ENCODE measurements at regions not wholly inside any gene's neighbourhood (a gene's known extent, or its start where the extent isn't known, plus 50 kb on each side); places are given as distances from the start of the nearest gene placed in this dataset.

- no peak for DNase-seq (ENCODE audit: low read depth)
These were observed 409.8 kb downstream of the GPD2 start for GRCh38 chr2:156845806-156846558.

DNA sequence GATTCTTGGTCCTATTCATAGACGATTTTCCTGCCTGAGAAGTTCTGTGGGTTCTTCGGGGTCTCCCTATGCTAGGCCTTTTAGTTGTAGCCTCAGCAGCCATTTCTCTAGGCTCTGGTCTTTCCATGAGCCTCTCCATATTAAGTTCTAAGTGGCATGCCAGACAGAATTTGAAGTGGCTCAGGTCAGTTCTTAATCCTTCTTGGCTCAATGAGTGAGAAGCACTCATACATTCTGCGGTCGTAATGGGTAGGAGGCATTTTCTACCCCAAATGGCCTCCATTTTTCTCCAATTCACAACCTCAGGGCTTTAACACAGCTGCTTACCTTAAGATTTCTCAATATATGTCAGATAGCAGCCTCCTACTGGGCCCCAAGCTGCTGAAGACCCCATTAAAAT is 405.3 kb upstream of the GALNT5 start:
- DNase-seq (ENCODE audit: low read depth) = no peak

DNA sequence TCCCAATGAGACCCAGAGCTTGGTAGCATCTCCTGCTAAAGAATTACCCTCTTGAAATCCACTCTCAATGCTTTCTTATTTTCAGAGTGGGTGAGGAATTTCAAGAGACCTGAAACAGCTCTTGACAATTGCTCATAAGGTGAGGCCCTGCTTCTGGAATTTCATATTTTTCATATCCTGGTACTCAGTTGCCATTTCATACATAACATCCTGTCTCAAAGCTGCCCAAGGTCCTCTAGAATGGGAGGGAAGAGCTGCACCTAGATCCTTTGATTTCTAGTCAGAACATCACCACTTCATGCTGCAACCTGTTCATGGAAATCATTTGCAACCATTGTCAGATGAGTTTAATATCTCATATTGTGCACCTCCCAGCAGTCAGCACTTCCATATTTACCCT is 404.8 kb upstream of the GALNT5 start:
- DNase-seq (ENCODE audit: low read depth) = no peak

GRCh38 chr2:156864325-156864724 is 393.2 kb upstream of the GALNT5 start:
- DNase-seq (ENCODE audit: low read depth) = no peak

GRCh38 chr2:156864753-156865152 is 392.8 kb upstream of the GALNT5 start:
- DNase-seq (ENCODE audit: low read depth) = no peak

DNA sequence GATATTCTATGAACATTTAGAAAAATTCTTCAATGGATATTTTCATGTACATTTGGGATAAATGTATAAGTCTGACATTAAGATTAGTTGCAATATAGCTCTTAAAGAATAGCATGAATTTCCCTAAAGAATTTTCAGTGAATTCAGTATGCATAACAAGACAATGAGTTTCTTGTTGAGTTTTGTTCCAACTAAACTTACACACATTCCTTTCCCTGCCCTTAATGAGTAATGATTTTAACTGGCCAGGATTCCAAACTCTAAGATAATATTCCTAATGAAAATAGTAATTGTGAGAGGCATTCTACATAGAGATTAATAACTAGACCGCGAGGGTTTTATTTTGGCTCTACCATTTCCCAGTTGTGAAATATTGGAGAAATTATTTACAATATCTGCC is 390.3 kb upstream of the GALNT5 start:
- no peak for DNase-seq (ENCODE audit: low read depth)

DNA sequence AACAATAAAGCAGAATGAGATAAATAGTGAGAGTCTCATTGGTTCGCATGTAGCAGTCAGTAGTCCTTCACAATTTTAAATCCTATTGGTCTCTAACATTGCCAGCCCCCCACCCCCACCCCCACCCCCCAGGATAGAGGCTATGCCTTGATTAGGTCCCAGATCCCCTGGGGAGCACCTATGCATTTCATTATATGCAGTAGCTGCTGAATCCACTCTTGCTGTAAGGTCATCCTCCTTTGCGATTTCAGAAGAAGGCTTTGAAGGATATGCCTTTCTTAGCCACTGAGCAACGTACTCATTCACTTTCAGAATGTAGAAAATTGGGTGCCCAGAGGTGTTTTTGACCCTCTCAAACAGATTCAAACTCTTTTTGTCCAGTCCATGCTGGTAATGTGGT is 382.8 kb upstream of the GALNT5 start:
- no peak for DNase-seq (ENCODE audit: low read depth)

DNA sequence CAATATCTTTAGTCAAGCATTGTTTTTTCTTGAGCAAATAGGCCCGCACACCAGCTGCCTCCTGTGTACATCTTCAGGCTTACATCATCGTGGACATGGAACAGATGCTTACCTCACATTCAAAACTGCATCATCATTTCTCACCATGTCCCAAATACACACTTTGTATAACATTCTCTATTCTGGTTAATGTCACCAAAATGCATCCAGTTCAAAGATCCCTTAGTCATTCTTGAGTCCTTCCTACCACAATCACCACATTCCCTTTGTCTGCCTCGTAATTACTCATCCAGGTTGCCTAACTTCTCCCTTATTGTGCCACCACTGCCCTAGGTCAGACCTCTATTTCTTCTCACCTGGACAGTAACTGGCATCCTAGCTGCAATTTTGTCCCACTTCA is 373.7 kb upstream of the GALNT5 start:
- no peak for DNase-seq (ENCODE audit: low read depth)

DNA sequence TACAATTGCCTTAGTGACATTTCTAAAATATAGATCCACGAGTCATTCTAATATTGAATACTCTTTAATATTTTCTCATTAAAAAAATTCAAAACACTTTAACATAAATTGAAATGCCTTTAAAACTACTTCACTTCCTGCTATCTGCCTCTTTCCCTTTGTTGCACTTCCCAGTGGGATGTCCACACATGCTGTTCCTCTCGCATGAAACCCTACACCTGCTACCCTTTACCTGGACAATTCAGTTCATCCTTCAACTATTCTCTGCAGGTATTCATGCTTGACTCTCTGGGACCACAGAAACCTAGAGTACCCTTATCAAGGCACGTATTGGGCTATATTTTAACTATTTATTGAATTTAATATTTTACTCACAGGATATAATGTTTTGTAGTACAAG is 373.3 kb upstream of the GALNT5 start:
- no peak for DNase-seq (ENCODE audit: low read depth)

GRCh38 chr2:156890529-156891148 is 366.9 kb upstream of the GALNT5 start:
- no peak for DNase-seq (ENCODE audit: low read depth)

GRCh38 chr2:156891609-156892008 is 365.9 kb upstream of the GALNT5 start:
- DNase-seq (ENCODE audit: low read depth) = no peak

GRCh38 chr2:156892467-156893281 is 364.8 kb upstream of the GALNT5 start:
- DNase-seq (ENCODE audit: low read depth) = no peak

- no peak for DNase-seq (ENCODE audit: low read depth)
These were observed 361.2 kb upstream of the GALNT5 start for GRCh38 chr2:156896294-156896693.

- no peak for DNase-seq (ENCODE audit: low read depth)
These were observed 360.0 kb upstream of the GALNT5 start for GRCh38 chr2:156897548-156897947.

GRCh38 chr2:156901373-156902031 is 356.0 kb upstream of the GALNT5 start:
- peak; percentile 12 for DNase-seq (ENCODE audit: low read depth)

DNA sequence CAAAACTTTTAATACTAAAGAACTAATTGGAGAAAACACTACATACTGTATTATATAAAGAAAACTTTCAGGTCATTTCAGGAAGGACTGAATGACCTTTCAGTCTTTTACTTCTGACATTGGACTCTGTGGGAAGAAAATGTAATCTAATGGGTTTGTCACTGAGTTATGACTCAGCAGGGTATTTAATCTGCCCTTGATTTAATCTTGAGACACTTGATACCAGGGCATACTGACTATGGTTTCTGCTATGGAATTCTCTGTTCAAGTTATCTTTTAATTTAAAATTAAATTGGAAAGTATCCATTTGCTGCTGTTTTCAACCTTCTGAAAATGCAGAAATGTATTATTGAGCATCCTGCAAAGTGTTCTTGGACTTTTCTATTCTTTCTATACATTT is 354.2 kb upstream of the GALNT5 start:
- no peak for DNase-seq (ENCODE audit: low read depth)

DNA sequence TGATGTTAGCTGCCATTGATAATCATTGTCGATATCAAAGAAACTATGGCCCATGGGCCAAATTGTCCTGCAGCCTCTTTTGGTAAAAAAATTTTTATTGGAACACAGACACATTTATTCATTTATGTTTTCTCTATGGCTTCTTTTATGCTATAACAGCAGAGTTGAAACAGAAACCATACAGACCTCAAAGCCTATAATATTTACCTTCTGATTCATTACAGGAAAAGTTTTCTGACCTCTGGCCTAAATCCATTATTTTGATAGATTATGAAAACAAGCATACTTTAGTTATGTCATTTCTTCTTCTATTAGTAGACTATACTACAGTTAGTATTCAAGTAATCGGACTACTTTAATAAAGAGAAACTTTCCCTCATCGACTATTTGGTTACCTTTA is 349.7 kb upstream of the GALNT5 start:
- no peak for DNase-seq (ENCODE audit: low read depth)

DNA sequence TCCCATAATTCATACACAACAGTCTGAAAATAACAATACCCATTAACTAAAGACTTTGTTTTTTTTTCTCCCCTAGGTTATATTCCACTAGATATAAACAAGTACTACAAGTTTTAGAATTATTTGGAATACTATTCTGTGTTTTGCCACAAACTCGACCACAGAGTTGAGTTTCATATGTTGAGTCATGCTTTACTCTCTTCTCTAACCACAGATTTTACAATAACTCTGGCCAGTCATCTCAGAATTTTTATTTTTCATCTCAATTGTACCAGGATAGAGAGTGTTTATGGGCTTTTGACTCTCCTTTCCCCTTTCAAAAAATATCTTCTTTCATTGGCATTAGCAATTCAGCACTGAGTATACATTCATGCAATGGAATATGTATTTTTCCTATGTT is 348.7 kb upstream of the GALNT5 start:
- DNase-seq (ENCODE audit: low read depth) = peak; percentile 42

- no peak for DNase-seq (ENCODE audit: low read depth)
These were observed 347.5 kb upstream of the GALNT5 start for GRCh38 chr2:156909983-156910382.

DNA sequence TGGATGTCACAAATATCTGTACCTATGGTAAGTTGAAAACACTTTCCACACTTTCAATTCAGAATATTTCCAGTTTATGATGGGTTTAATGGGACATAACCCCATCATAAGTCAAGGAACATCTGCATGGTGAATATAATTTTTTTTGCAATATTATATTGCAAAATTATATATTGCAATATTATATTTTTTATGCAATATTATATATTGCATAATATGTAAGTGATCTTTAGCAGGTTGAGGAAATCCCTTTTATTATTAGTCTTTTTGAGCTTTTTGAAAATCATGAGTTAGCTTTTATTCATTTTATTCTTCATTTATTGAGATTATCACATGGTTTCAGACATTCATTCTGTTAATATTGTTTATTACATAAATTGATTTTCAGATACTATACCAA is 342.2 kb upstream of the GALNT5 start:
- no peak for DNase-seq (ENCODE audit: low read depth)

- no peak for DNase-seq (ENCODE audit: low read depth)
These were observed 339.1 kb upstream of the GALNT5 start for GRCh38 chr2:156918410-156918809.

GRCh38 chr2:156930423-156930822 is 327.1 kb upstream of the GALNT5 start:
- DNase-seq (ENCODE audit: low read depth) = no peak

Data from GM04503 (cell line).